PC-3 (cell line): ENCODE measurements at regions not wholly inside any gene's neighbourhood (a gene's known extent, or its start where the extent isn't known, plus 50 kb on each side); places are given as distances from the start of the nearest gene placed in this dataset.

Experiments
- ATAC-seq: fragments of 200-7000 bp; cut with Tn5 transposase; 2 replicates; pipeline ENCODE4 v1.9.1; 2020; ENCODE audit warnings: mild to moderate bottlenecking, moderate library complexity
- BruUV-seq: library from RNA; stranded (reverse); fragments of 400-500 nt; replicated peaks from 2 replicates; lab custom pipeline; 2021; lab: Mats Ljungman, UMichigan
- CTCF ChIA-PET: fragments of 300-600 bp; sonication (Branson Sonifier 250); formaldehyde crosslinking; loops from one replicate; lab custom pipeline; 2022; ENCODE audit warnings: antibody characterized with exemption; lab: Charles Lee
- POLR2A ChIA-PET: fragments of 300-600 bp; sonication (Branson Sonifier 250); formaldehyde crosslinking; loops from one replicate; lab custom pipeline; 2022; ENCODE audit warnings: antibody characterized with exemption; ENCODE audit not compliant: unreplicated experiment; lab: Charles Lee
- DNase-seq: peaks from one replicate; pipeline ENCODE4 v3.0.0-alpha.2; 2015
- H2AFZ ChIP-seq: fragments of 300-600 bp; sonication (generic); 2 replicates; pipeline ENCODE4 v1.6.0; 2016; ENCODE audit warnings: antibody characterized with exemption, low read length
- H3F3A ChIP-seq: fragments of 300-600 bp; sonication (generic); one replicate; pipeline ENCODE4 v1.6.0; 2017; ENCODE audit warnings: antibody characterized with exemption, low read length, control low read depth, mild to moderate bottlenecking; ENCODE audit not compliant: unreplicated experiment
- H3K27ac ChIP-seq: fragments of 300-600 bp; sonication (generic); 2 replicates; pipeline ENCODE4 v1.5.1; 2016; ENCODE audit warnings: mild to moderate bottlenecking, low read length
- H3K27me3 ChIP-seq: fragments of 300-600 bp; sonication (generic); 2 replicates; pipeline ENCODE4 v1.6.1; 2016; ENCODE audit warnings: low read length, mixed read lengths
- H3K36me3 ChIP-seq: fragments of 300-600 bp; sonication (generic); 2 replicates; pipeline ENCODE4 v1.6.1; 2016; ENCODE audit warnings: low read depth, mixed run types, low read length, mixed read lengths
- H3K4me1 ChIP-seq: fragments of 300-600 bp; sonication (generic); 2 replicates; pipeline ENCODE4 v1.5.1; 2016; ENCODE audit warnings: low read length; ENCODE audit not compliant: insufficient read depth
- H3K4me2 ChIP-seq: fragments of 300-600 bp; sonication (generic); 2 replicates; pipeline ENCODE4 v1.6.0; 2016; ENCODE audit warnings: low read length
- H3K4me3 ChIP-seq: fragments of 300-600 bp; sonication (generic); 2 replicates; pipeline ENCODE4 v1.5.1; 2016; ENCODE audit warnings: mild to moderate bottlenecking, low read length, mixed read lengths
- H3K79me2 ChIP-seq: fragments of 300-600 bp; sonication (generic); 2 replicates; pipeline ENCODE4 v1.6.1; 2017; ENCODE audit warnings: low read length, mixed read lengths
- H3K9ac ChIP-seq: fragments of 300-600 bp; sonication (generic); 2 replicates; pipeline ENCODE4 v1.6.0; 2016; ENCODE audit warnings: mild to moderate bottlenecking, low read length
- H3K9me2 ChIP-seq: fragments of 300-600 bp; sonication (generic); replicated peaks from 2 replicates; pipeline ENCODE4 v1.6.1; 2016; ENCODE audit warnings: mixed run types, low read length, mixed read lengths
- H3K9me3 ChIP-seq: fragments of 300-600 bp; sonication (generic); 2 replicates; pipeline ENCODE4 v1.6.1; 2016; ENCODE audit warnings: low read length, mixed read lengths
- H4K20me1 ChIP-seq: fragments of 300-600 bp; sonication (generic); 2 replicates; pipeline ENCODE4 v1.6.1; 2016; ENCODE audit warnings: low read length, mixed read lengths
- EZH2 ChIP-seq: fragments of 300-600 bp; sonication (generic); IDR thresholded peaks from one replicate; pipeline ENCODE4 v1.6.1; 2017; ENCODE audit warnings: antibody characterized with exemption, mild to moderate bottlenecking, low read length; ENCODE audit not compliant: unreplicated experiment
- EZH2phosphoT487 ChIP-seq: fragments of 300-600 bp; sonication (generic); IDR thresholded peaks from 2 replicates; pipeline ENCODE4 v1.6.1; 2018; ENCODE audit warnings: mild to moderate bottlenecking, antibody characterized with exemption, low read length, borderline replicate concordance
- intact Hi-C: fragments of 100-400 bp; cut with micrococcal nuclease; formaldehyde crosslinking; loops from 2 replicates; pipeline ENCODE4 v1.9.0; 2023
- TF ChIP-seq, protein P1 (sequence below): fragments of 300-600 bp; sonication (generic); conservative IDR thresholded peaks from 2 replicates; pipeline ENCODE4 v1.5.1; 2017; ENCODE audit warnings: antibody characterized with exemption, low read depth, mild to moderate bottlenecking, low read length

DNA sequence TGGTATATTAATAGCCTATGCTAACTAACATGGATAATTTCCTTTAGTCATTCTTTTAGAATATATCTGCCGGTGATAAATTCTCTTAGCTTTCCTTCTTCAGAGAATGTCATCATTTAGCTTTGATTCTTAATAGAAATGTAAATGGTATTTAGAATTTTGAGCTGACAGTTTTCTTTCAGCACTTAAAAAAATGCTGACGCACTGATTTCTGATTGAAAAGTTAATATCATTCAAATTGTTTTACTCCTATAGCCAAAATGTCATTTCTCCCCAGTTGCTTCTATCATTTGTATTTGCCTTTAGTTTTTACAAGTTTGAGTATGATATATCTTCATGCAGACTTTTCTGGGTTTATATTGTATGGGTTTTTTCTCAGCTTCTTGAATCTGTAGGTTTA is 668.0 kb downstream of the LTN1 start:
- H3K9ac ChIP-seq: no peak overlapping the region
- H3K79me2 ChIP-seq: no peaks in the 10 kb centered on the region
- CTCF ChIA-PET: no interaction called here
- POLR2A ChIA-PET: no interaction called here
- intact Hi-C loops: no loop called here
- H3K4me3 ChIP-seq: no peak overlapping the region
- no peak overlapping the region for H3K4me2 ChIP-seq
- H3K4me1 ChIP-seq: no peaks in the 10 kb centered on the region
- 0 out of 2 replicates have a peak, but pooled peaks cover 2% of the 10 kb centered on the region for H3K36me3 ChIP-seq
- no peaks in the 10 kb centered on the region for H4K20me1 ChIP-seq
- DNase-seq (no peak), ATAC-seq (no peak)
- BruUV-seq: no TSS peak
- no peak for TF ChIP-seq EZH2
- TF ChIP-seq EZH2phosphoT487: no peak
- TF ChIP-seq, protein P1, sequence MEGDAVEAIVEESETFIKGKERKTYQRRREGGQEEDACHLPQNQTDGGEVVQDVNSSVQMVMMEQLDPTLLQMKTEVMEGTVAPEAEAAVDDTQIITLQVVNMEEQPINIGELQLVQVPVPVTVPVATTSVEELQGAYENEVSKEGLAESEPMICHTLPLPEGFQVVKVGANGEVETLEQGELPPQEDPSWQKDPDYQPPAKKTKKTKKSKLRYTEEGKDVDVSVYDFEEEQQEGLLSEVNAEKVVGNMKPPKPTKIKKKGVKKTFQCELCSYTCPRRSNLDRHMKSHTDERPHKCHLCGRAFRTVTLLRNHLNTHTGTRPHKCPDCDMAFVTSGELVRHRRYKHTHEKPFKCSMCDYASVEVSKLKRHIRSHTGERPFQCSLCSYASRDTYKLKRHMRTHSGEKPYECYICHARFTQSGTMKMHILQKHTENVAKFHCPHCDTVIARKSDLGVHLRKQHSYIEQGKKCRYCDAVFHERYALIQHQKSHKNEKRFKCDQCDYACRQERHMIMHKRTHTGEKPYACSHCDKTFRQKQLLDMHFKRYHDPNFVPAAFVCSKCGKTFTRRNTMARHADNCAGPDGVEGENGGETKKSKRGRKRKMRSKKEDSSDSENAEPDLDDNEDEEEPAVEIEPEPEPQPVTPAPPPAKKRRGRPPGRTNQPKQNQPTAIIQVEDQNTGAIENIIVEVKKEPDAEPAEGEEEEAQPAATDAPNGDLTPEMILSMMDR: no peak
- H3K9me2 ChIP-seq: no peaks in the 10 kb centered on the region
- no peaks in the 10 kb centered on the region for H3F3A ChIP-seq
- H2AFZ ChIP-seq: no peak overlapping the region
- no peak overlapping the region for H3K27ac ChIP-seq
- H3K9me3 ChIP-seq: peaks cover 11% of the 10 kb centered on the region; the same call in 1 of the 2 replicates
- H3K27me3 ChIP-seq: no peaks in the 10 kb centered on the region

DNA sequence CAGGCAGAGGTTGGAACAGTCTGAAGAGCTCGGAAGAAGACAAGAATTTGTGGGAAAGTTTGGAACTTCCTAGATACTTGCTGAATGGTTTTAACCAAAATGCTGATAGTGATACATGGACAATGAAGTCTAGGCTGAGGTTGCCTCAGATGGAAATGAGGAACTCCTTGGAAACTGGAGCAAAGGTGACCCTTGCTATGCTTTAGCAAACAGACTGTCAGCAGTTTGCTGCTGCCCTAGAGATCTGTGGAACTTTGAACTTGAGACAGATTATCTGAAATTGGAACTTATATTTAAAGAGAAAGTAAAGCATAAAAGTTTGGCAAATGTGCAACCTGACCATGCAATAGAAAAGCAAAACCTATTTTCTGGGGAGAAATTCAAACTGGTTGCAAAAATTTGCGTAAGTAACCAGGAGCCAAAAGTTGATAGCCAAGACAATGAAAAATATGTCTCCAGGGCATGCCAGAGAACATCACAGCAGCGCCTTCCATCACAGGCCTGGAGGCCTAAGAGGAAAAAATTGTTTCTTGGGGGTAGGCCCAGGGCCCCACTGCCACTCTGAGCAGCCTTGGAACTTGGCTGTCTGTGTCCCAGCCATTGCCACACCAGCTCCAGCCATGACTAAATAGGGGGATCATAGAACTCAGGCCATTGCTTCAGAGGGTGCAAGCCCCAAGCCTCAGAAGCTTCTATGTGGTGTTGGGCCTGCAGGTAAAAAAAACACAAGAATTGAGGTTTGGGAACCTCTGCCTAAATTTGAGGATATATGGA is 675.3 kb downstream of the LTN1 start:
- intact Hi-C loops: no loop called here
- no TSS peak for BruUV-seq
- H3K9me3 ChIP-seq: peaks cover 11% of the 10 kb centered on the region; the same call in 1 of the 2 replicates
- no peak overlapping the region for H3K4me3 ChIP-seq
- no peak overlapping the region for H3K4me2 ChIP-seq
- TF ChIP-seq EZH2phosphoT487: no peak
- no peak for TF ChIP-seq EZH2
- TF ChIP-seq, protein P1: no peak
- no peak overlapping the region for H3K27ac ChIP-seq
- no peak overlapping the region for H2AFZ ChIP-seq
- H3K4me1 ChIP-seq: no peaks in the 10 kb centered on the region
- no peaks in the 10 kb centered on the region for H3F3A ChIP-seq
- no peaks in the 10 kb centered on the region for H3K36me3 ChIP-seq
- H4K20me1 ChIP-seq: no peaks in the 10 kb centered on the region
- H3K9me2 ChIP-seq: peaks cover 3% of the 10 kb centered on the region; the same call in 1 of the 2 replicates
- H3K27me3 ChIP-seq: no peaks in the 10 kb centered on the region
- POLR2A ChIA-PET: no interaction called here
- no peak overlapping the region for H3K9ac ChIP-seq
- ATAC-seq (no peak), DNase-seq (no peak)
- CTCF ChIA-PET: no interaction called here
- no peaks in the 10 kb centered on the region for H3K79me2 ChIP-seq
